WERI-Rb-1 (cell line): ENCODE measurements at regions not wholly inside any gene's neighbourhood (a gene's known extent, or its start where the extent isn't known, plus 50 kb on each side); places are given as distances from the start of the nearest gene placed in this dataset.

Experiments
- DNase-seq: peaks from one replicate; pipeline ENCODE4 v3.0.0-alpha.2; 2020
- H3K27ac ChIP-seq: fragments of 250-450 bp; sonication (Bioruptor Pico); 2 replicates; pipeline ENCODE4 v1.5.1; 2020; ENCODE audit warnings: mild to moderate bottlenecking, moderate library complexity
- H3K27me3 ChIP-seq: fragments of 250-450 bp; sonication (Bioruptor Pico); 2 replicates; pipeline ENCODE4 v1.5.1; 2021; ENCODE audit warnings: mild to moderate bottlenecking, low read depth, moderate library complexity; ENCODE audit not compliant: insufficient read depth, severe bottlenecking
- H3K36me3 ChIP-seq: fragments of 250-450 bp; sonication (Bioruptor Pico); 2 replicates; pipeline ENCODE4 v1.5.1; 2020; ENCODE audit warnings: mild to moderate bottlenecking, moderate library complexity
- H3K4me3 ChIP-seq: 2 replicates; pipeline ENCODE4 v1.5.1; 2011; ENCODE audit warnings: low read depth, mild to moderate bottlenecking, control low read depth, low read length
- H3K9me3 ChIP-seq: fragments of 250-450 bp; sonication (Bioruptor Pico); 2 replicates; pipeline ENCODE4 v1.5.1; 2021; ENCODE audit warnings: mild to moderate bottlenecking, moderate library complexity; ENCODE audit not compliant: severe bottlenecking
- TF ChIP-seq, protein P1 (sequence below): IDR thresholded peaks from 2 replicates; pipeline ENCODE4 v1.5.1; 2011; ENCODE audit warnings: low read depth, mild to moderate bottlenecking, control low read depth, inconsistent platforms, low read length

- H3K27ac ChIP-seq: no peak overlapping the region
Observed at GRCh38 chr12:30425445-30425844, 270.2 kb downstream of the IPO8 start.

DNA sequence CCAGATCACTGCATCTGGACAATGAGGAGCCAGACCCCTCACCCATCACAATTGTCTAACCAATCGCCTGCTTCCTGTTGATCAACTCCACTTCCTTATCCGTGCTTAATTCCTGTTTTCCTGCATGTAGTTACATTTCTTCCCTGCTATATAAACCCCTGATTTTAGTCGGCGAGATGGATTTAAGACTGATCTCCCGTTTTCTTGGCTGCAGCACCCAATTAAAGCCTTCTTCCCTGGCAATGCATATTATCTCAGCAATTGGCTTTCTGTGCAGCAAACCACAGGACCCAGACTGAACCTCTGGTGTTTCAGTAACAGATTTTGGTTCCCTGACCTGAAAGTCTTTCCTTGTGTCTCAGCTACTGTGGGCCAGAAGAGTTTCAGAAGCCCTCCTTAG is 272.3 kb downstream of the IPO8 start:
- Histone ChIP-seq H3K36me3 (no peaks in the 10 kb centered on the region), H3K27ac (no peak overlapping the region), H3K4me3 (no peak overlapping the region), H3K9me3 (peaks cover 4% of the 10 kb centered on the region), H3K27me3 (no peaks in the 10 kb centered on the region)
- no peak for DNase-seq
- TF ChIP-seq, protein P1, sequence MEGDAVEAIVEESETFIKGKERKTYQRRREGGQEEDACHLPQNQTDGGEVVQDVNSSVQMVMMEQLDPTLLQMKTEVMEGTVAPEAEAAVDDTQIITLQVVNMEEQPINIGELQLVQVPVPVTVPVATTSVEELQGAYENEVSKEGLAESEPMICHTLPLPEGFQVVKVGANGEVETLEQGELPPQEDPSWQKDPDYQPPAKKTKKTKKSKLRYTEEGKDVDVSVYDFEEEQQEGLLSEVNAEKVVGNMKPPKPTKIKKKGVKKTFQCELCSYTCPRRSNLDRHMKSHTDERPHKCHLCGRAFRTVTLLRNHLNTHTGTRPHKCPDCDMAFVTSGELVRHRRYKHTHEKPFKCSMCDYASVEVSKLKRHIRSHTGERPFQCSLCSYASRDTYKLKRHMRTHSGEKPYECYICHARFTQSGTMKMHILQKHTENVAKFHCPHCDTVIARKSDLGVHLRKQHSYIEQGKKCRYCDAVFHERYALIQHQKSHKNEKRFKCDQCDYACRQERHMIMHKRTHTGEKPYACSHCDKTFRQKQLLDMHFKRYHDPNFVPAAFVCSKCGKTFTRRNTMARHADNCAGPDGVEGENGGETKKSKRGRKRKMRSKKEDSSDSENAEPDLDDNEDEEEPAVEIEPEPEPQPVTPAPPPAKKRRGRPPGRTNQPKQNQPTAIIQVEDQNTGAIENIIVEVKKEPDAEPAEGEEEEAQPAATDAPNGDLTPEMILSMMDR: no peak

More at GRCh38 chr12:30425445-30425844, 270.2 kb downstream of the IPO8 start:
- H3K36me3 ChIP-seq: no peaks in the 10 kb centered on the region
- no peaks in the 10 kb centered on the region for H3K27me3 ChIP-seq
- DNase-seq: no peak
- peaks cover 2% of the 10 kb centered on the region for H3K9me3 ChIP-seq
- no peak overlapping the region for H3K4me3 ChIP-seq
- TF ChIP-seq, protein P1: no peak

DNA sequence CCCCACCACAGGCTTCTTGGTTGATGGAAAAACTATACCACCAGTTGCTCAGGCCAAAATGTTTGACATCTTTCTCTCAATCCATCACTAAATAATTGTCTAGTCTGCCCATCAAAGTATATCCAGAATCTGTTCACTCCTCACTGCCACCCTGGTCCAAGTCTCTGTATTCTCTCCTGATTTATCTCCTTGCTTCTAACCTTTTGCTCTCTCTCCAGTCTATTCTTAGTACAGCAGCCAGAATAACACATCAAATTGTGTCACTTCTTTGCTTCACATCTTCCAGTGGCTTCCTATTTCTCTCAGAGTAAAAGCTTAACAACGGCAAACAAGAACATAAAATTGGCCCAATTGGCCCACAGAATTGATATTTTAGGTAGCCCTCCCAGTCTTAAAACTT is 272.8 kb downstream of the IPO8 start:
- H3K9me3 ChIP-seq: peaks cover 4% of the 10 kb centered on the region
- H3K27me3 ChIP-seq: no peaks in the 10 kb centered on the region
- DNase-seq: no peak
- H3K27ac ChIP-seq: no peak overlapping the region
- TF ChIP-seq, protein P1: no peak
- no peaks in the 10 kb centered on the region for H3K36me3 ChIP-seq
- no peak overlapping the region for H3K4me3 ChIP-seq

DNA sequence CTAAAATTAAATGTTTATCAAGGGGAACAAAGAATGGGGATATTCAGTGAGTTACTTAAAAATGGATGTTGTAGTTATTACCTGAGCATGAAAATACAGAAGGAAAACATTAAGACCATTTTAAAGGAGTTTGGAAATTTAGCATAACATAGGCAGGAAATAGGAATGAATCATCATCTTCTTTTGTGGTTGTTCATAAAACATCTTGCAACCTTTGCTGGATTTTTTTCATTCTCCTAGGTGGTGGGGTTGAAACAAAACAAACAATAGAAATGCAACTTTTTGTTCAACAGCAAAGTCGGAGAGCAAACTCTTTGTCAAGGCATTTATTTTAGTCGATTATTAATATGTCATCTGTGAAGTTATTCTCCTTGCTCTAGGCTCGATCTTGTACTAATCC is 275.1 kb downstream of the IPO8 start:
- no peak for DNase-seq
- no peak overlapping the region for H3K27ac ChIP-seq

GRCh38 chr12:30417697-30418231 is 277.9 kb downstream of the IPO8 start:
- no peak for DNase-seq
- Histone ChIP-seq H3K36me3 (no peaks in the 10 kb centered on the region), H3K4me3 (no peak overlapping the region), H3K9me3 (peaks cover 2% of the 10 kb centered on the region), H3K27ac (no peak overlapping the region), H3K27me3 (no peaks in the 10 kb centered on the region)
- TF ChIP-seq, protein P1: no peak

More for the DNA sequence above, 275.1 kb downstream of the IPO8 start:
- Histone ChIP-seq H3K27me3 (no peaks in the 10 kb centered on the region), H3K36me3 (no peaks in the 10 kb centered on the region), H3K9me3 (peaks cover 4% of the 10 kb centered on the region), H3K4me3 (no peak overlapping the region)
- TF ChIP-seq, protein P1: no peak

GRCh38 chr12:30416631-30417030 is 279.0 kb downstream of the IPO8 start:
- Histone ChIP-seq H3K27ac (no peak overlapping the region), H3K36me3 (no peaks in the 10 kb centered on the region), H3K4me3 (no peak overlapping the region), H3K27me3 (no peaks in the 10 kb centered on the region), H3K9me3 (peaks cover 2% of the 10 kb centered on the region)
- TF ChIP-seq, protein P1: no peak
- DNase-seq: no peak
